HG02973 (cell line): ENCODE measurements at regions not wholly inside any gene's neighbourhood (a gene's known extent, or its start where the extent isn't known, plus 50 kb on each side); places are given as distances from the start of the nearest gene placed in this dataset.
A peak's percentile ranks its signal among the peaks of the same experiment; 100 is the strongest.

Experiments used
- ATAC-seq: cut with Tn5 transposase; IDR thresholded peaks from one replicate; pipeline ENCODE4 v1.9.1; 2021; ENCODE audit warnings: moderate library complexity; ENCODE audit not compliant: unreplicated experiment

DNA sequence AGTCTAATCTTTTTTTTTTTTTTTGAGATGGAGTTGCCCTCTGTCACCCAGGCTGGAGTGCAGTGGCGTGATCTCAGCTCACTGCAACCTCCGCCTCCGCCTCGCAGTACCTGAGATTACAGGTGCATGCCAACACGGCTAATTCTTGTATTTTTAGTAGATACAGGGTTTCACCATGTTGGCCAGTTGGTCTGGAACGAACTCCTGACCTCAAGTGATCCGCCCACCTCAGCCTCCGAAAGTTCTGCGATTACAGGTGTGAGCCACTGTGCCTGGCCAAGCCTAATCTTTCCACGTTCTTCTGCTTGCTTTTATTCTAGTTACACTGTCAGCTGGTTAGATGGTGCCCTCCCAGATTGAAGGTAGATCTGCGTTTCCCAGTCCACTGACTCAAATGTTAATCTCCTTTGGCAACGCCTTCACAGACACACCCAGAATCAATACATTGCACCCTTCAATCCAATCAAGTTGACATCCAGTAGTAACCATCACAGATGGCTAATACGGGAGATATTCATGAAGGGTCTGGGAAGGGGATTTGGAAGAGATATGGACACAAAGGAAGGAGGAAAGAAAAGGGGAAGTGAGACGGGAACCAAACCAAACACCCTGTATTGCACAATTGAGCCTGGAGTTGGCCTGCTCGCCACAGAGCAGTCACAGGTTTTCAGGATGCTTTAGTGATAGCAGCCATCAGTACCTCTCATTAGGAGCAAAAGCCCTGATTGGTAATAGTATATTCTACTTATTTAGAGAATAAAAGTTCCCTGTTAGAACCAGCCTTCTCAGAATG is 229.8 kb downstream of the PIK3C3 start:
- no peak for ATAC-seq

DNA sequence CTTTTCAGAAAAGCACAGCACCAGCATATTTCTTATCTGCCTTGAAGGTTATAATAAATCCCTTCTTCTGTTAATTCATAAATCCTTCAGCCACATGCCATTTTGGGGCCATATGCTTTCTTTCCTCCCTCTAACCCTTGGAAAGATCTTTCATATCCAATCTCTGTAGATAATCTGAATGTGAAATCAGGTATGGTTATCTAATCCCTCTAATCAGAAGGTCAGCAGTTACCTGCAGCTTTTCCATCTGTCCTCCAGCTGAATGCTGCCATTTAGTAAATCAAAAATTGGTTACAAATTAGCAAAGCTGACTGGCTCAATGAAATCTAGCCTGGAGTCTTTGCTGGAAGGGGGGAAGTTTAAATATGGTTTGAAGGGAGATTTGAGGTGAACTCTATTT is 230.5 kb downstream of the PIK3C3 start:
- no peak for ATAC-seq

GRCh38 chr18:42187611-42188380 is 232.8 kb downstream of the PIK3C3 start:
- peak; percentile 86 for ATAC-seq

DNA sequence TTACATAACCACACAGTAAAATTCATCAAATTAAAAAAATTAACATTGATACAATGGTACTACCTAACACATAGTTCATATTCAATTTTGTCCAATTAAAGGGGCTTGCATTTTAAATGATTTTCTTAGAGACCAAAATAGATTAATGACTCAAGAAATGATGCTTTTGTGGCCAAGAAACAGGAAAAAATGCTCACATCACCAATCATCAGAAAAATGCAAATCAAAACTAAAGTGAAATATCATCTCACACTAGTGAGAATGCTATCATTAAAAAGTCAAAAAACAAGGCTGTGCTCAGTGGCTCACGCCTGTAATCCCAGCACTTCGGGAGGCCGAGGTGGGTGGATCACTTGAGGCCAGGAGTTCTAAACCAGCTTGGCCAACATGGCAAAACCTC is 235.6 kb downstream of the PIK3C3 start:
- no peak for ATAC-seq

- ATAC-seq: no peak
Measured at GRCh38 chr18:42192251-42193248, 237.5 kb downstream of the PIK3C3 start.

- no peak for ATAC-seq
Measured at GRCh38 chr18:42196651-42197050, 241.6 kb downstream of the PIK3C3 start.

- no peak for ATAC-seq
Measured at GRCh38 chr18:42201137-42201536, 246.1 kb downstream of the PIK3C3 start.

- no peak for ATAC-seq
Measured at GRCh38 chr18:42211201-42211600, 256.2 kb downstream of the PIK3C3 start.

DNA sequence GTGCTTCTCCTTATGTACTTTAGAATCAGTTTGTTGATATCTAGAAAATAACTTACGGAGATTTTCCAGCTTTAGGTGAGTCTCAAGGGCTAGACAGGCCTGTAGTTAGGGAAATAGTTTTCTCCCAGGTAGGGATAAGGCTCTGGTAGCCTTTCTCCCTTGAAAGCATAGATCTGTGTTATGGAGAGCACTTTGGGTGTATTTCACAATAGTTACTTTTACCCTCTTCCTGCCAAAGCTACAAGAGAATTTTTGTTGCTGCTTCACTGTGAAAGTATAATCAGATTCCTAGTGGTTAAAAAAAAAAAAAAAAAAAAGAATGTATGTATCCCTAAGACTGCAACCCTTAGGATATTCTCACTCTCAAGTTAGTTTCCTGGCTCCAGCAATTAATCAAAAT is 267.5 kb downstream of the PIK3C3 start:
- ATAC-seq: no peak

DNA sequence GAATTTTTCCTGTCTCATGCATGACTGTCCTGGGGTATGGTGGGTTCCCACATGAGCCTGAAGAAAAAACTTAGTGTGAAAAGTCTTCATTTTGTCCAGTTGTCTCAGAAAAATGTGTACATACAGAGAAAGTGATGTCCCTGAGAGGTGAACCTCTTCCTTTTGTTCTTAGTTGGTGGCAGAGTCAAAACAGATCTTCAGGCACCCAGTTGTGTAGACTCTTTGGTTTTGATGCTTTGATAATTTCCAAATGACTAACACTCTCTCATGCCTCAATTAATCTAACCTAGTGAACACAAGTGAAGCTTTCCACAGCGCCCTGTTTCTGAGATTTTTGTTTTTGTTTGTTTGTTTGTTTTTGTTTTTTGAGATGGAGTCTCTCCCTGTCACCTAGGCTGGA is 273.5 kb downstream of the PIK3C3 start:
- ATAC-seq: peak; percentile 35

- peak; percentile 98 for ATAC-seq
Measured at GRCh38 chr18:42229211-42230210, 274.5 kb downstream of the PIK3C3 start.

GRCh38 chr18:42230636-42231035 is 275.6 kb downstream of the PIK3C3 start:
- no peak for ATAC-seq

DNA sequence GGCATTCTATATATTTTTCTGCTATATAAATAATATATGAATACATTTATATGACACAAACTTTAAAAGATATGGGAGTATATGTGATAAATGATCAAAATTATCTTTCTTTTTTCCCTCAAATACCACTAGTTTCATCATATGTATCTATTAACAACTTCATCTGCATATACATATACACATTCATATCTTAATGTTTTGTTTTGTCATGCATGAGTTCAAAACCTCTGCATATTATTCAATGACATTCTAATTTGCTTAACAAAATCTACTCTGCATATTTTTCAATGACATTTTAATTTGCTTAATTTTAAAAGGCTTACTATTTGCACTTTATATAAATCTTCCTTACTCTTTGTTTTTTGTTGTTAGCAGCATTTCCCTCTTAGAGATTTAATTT is 276.2 kb downstream of the PIK3C3 start:
- ATAC-seq: no peak

- no peak for ATAC-seq
Measured at GRCh38 chr18:42231796-42232195, 276.8 kb downstream of the PIK3C3 start.

DNA sequence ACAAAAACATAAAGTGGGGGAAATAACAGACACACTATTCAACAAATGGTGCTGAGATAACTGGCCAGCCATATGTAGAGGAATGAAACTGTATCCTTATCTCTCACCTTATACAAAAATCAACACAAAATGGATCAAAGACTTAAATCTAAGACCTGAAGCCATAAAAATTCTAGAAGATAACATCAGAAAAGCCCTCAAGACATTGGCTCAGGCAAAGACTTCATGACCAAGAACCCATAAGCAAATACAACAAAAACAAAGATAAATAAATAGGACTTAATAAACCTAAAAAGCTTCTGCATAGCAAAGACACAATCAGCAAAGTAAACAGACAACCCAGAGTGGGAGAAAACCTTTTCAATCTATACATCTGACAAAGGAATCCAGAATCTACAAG is 278.9 kb downstream of the PIK3C3 start:
- no peak for ATAC-seq

DNA sequence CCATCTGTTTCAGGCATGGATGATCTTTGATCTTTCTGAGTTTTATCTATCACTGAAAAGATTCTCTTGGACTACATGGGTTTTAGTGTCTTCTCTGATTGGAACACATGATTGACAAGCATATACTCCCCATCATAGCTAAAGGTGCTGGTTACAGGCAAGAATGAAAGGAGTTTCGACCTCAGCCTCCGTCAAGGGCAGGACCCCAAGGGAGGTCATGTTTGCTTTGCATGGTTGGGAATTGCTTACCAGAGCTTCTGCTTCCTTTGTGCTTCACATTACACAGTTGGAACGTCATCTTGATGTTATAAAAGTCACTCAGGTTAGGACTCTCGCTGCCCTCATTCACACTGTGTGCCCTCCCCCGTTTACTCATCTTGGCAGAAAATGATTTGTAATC is 287.7 kb downstream of the PIK3C3 start:
- ATAC-seq: no peak

DNA sequence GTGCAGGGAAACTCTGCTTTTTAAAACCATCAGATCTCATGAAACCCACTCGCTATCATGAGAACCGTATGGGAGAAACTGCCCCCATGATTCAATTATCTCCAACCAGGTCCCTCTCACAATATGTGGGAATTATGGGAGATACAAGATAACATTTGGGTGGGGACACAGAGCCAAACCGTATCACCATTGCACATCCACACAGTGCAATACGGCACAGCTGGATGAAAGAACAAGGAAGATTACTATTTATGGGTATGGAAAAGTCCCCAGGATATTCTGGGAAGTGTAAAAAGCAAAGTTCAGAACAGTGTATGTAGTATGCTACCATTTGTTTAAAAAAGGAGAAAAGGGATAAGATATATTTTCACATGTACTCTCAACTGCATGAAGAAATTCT is 290.1 kb downstream of the PIK3C3 start:
- no peak for ATAC-seq

DNA sequence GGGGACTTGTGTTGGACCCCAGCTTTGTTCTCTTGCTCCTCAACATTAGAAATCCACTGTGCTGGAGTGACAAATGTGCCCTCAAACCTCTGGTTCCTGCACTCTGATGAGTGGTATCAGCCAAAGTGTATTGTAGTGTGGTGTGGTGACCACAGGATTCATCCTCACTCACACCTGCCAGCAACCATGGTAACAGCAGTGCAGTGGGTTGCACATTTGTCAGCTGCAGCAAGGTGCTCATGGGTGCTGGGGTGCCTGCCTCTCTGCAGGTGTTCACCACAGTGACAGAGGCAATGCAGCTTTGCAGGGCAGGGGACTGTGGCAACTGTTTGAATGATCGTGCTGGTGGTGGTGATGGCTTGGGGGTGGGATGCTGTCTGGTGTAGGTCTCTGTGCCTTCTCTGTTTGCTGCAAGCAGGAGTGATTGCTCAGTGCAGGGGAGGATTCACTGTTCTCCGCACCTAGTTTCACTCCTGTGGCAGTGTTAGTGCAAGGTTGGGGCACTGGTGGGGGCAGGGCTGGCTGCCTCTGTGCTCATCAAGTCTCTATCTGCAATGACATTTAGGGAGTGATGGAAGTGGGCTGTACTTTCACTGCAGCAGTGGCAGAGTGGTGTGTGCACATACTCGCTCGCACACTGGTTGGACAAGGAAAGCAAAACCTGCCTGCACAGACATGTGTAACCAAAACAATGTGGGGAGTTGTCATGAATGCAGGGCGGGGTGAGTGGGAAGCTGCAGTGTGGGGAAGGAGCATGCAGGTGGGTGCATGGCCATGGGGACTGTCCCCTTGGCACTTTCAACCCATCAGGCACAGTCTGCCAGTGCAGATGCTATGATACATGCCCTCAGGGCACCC is 301.1 kb downstream of the PIK3C3 start:
- no peak for ATAC-seq
